Right ventricle myocardium superior (tissue), 1 donor: ENCODE measurements at regions not wholly inside any gene's neighbourhood (a gene's known extent, or its start where the extent isn't known, plus 50 kb on each side); places are given as distances from the start of the nearest gene placed in this dataset.
"Not testable (repeated sequence)": the region's sequence is repeated elsewhere in the genome, so short reads cannot be mapped to it uniquely, and the experiment has no call there.

Experiments used
- ATAC-seq: fragments of 200-7000 bp; cut with Tn5 transposase; one replicate; pipeline ENCODE4 v1.9.1; 2020; ENCODE audit warnings: mild to moderate bottlenecking; ENCODE audit not compliant: poor library complexity
- DNase-seq: peaks from one replicate; pipeline ENCODE4 v3.0.0-alpha.2; 2020
- intact Hi-C: fragments of 100-400 bp; cut with DNase I; formaldehyde crosslinking; loops from one replicate; pipeline ENCODE4 v1.11.2; 2022
- donor health status: DM: no; HTN: yes; CAD: no; lungs with severe emphysema.

- ATAC-seq (peak; percentile 93), DNase-seq (peak; percentile 89)
- intact Hi-C loops: no loop called here
These were observed 96.6 kb upstream of the DMRT1 start for GRCh38 chr9:744790-745484.

DNA sequence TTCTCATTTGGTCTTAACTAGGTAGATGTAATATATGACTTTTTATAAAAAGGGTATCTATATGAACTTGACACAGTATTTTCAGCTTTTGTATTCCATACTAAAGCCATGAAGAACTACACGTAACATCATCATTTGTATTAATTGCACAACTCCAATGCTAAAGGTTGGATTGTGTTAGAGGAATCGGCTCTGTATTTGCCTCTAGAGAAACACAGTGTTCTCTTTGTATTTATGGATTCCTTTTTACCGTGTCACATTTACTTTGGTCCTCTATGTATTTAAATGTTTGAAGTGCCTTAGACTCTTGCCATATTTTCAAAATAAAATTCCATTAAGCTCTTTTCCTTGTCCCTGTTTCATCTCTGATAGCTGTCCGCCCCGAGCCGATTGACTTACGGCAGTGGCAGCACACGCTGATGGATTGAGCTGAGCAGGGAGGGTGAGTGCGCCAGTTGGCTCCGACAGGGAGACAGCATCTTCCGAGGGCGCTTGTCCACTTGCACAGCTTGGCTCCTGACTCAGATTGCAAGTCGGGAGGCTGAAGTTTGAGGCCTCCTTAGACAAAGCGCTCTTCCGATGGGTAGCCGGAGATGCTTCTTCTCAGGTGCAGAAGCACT is 95.6 kb upstream of the DMRT1 start:
- intact Hi-C loops: no loop called here
- no peak for ATAC-seq
- no peak for DNase-seq

DNA sequence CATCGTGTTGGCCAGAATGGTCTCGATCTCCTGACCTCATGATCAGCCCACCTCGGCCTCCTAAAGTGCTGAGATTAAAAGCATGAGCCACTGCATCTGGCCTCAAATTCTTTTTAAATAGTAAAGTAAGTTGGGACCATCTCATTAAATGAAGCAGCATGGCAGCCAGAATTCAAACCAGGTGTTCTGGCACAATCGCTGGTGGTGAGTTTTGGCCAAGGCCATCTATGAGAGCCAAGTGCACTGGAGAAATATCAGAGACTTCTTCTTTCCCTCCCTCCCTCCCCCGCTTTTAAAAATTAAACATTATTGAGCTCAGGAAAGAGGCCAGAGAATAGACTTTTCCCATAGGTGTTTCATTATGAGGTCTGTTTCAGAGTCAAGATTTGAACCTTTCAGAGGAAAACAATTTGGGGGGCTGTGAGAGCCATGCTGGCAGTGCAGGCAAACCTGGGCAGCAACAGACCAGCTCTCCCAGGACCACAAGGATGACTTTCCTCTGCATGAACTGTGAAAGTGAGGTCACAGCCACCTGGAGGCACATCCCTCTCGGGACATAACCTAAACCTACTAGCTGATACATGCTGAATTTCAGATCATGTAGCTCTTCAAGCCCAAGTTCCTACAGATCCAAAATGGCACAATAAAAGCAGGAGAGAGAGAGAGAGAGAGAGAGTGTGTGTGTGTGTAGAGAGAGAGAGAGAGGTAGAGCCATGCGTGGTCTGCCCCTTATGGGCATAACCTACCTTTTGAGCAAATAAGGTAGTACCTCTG is 94.6 kb upstream of the DMRT1 start:
- intact Hi-C loops: no loop called here
- no peak for ATAC-seq
- no peak for DNase-seq

GRCh38 chr9:747567-747966 is 93.9 kb upstream of the DMRT1 start:
- DNase-seq (no peak), ATAC-seq (no peak)
- intact Hi-C loops: no loop called here

DNA sequence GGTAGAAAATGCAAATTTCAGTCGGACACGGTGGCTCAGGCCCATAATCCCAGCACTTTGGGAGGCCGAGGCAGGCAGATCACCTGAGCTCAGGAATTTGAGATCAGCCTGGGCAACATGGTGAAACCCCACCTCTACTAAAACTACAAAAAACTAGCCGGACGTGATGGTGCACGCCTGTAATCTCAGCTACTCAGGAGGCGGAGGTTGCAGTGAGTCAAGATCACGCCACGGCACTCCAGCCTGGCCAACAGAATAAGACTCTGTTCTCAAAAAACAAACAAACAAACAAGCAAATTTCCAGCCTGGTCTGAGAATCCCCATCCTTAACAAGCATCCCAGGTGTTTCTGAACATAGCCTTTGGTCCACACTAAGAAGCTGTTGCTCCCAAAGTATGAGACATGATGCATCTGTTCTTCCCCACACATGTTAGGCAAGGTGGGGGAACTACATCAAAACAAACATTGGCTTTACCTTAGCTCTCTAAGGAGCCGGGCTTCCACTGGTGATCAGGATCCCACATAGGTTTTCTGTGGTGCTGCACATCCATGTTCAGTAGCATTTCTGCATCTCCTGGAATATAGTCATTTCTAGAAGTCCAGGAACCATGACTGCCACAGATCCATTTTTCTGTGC is 92.5 kb upstream of the DMRT1 start:
- no peak for DNase-seq

DNA sequence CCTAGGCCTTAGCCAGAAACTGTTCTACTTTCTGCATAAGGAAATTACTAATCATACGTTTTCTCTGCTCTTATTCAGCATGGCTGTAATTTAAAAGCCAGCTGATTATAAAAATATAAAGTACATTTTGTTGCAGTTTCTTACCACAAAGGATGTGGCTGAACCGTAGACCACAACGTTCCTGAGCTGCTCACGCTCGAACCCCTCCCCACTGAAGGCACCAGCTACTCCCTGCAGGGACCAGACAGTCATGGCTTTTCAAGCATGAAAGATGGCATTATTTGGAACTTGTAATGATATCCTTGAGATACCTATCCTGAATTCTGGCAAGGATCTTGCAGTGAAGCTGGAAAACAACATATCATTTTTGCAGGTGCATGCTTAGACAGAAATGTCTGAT is 91.8 kb upstream of the DMRT1 start:
- intact Hi-C loops: no loop called here
- DNase-seq: no peak
- ATAC-seq: no peak

More for the DNA sequence above, 92.5 kb upstream of the DMRT1 start:
- ATAC-seq: no peak
- intact Hi-C loops: no loop called here

GRCh38 chr9:750249-750967 is 91.1 kb upstream of the DMRT1 start:
- DNase-seq (no peak), ATAC-seq (peak; percentile 25)
- intact Hi-C loops: no loop called here

DNA sequence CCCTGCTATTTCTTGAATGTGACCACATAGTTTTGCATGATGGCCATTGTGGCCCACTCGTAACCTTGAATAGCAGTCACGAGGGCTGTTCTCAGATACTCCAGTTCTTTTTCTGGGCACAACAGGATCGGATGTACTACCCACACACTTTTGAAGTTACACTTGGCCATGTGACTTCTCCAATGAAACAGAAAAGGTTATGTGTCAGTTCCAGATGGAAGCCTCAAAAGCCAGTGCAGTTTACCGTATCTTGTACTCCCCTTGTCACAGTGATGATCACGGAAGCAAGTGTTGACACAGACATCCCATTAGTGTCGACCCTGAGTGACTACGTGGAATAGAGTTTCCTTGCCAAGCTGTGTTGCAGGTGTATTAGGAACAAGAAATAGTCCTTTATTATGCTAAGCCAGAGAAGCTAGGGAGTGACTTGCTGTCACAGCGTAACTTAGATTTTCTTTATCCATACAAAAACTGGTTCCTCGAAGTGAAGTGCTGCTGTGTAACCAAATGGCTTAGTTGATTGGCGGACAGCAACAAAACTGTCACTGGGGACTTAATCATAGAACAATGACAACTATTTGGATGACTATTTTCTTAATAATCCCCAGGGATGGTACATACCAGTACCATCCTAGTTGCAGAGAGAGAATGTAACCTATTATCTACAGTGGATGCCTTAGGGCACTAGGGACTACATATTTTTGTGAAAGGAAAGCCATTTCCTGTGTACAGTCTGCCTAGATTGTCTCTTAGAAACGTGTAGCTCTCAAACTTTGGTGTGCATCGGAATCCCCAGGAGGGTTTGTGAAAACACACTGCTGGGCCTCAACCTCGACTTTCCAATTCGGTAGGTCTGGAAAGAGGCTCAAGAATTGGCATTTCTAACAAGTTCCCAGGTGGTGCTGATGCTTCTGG is 90.1 kb upstream of the DMRT1 start:
- intact Hi-C loops: no loop called here
- DNase-seq: no peak
- peak; percentile 67 for ATAC-seq

DNA sequence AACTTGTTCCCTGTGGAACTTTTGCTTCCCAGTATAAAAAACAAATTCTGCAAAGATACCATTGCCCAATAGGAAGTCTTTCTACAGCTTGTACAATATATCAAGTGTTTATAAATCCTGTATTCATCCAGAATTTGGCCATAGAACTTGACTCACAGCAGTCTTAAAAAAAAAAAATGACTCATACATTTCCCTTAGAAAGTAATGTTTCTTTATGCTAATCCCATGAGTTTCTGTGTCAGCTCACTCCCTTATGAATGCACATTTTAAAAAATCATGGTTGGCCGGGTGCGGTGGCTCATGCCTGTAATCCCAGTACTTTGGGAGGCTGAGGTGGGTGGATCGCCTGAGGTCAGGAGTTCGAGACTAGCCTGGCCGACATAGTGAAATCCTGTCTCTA is 89.3 kb upstream of the DMRT1 start:
- DNase-seq (no peak), ATAC-seq (no peak)
- intact Hi-C loops: no loop called here

DNA sequence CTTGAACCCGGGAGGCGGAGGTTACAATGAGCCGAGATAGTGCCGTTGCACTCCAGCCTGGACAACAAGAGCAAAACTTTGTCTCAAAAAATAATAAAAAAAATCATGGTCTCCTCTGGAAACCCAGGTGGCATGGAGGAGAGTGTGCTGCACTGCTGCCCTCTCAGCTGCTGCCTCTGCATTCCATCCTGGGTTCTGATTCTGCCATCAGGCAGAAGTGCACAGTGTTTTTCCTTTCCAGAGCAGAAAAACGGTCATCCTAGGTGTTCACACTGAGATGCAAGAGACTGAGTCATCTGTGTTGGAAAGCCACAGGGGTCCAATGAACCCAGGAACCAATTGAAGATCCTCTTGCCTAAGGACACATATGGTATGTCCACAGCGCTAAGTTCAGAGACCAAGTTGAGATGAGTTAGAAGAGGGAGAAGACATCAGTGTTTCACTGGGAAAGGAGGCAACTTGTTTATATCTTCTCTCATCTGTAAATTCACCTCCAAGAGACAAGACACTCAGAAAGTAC is 88.8 kb upstream of the DMRT1 start:
- DNase-seq (no peak), ATAC-seq (no peak)
- intact Hi-C loops: no loop called here

DNA sequence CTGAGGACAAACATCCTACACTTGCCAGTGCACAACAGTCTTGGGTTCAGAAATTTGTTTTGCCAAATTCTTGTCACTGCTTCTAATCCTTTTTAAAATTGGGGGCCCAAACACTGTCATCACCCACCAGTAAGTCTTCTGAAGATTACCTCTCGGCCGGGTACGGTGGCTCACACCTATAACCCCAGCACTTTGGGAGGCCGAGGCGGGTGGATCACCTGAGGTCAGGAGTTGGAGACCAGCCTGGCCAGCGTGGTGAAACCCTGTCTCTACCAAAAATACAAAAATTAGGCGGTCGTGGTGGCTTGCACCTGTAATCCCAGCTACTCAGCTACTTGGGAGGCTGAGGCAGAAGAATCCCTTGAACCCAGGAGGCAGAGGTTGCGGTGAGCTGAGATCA is 87.8 kb upstream of the DMRT1 start:
- intact Hi-C loops, ATAC-seq, DNase-seq: not testable (repeated sequence)

DNA sequence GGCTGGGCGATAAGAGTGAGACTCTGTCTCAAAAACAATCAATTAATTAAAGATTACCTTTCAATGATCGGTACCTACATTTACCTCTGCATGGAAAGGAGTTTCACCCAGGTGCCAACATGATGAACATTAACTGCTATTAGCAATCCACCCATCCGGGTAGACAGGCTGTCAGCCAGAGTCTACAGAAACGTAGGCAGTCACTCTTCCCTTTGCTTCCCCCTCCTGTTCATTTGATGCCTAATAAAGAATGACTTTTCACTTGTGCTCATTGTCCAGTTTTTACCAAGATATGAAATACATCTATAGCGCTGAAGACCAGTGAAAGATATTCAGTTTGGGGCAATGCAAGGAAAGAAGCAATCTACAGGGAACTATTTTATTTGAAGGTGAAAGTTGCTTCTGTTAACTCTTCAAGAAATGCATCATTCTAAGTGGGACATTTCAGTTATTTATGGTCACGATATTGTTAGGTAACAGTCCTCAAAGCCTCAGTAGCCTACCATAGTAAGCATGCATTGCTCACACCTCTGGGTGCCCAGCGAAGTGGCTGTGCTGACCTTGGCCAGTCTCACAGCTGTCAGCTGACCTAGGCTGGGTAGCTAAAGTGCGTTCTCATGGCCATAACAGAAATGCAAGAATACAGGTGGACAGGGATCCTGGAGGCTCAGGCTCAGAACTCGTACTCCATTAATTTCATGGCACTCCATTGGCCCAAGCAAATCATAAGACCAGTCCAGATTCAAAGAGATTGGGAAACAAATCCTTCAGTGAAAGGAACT is 87.2 kb upstream of the DMRT1 start:
- intact Hi-C loops: no loop called here
- DNase-seq: no peak
- ATAC-seq: no peak

DNA sequence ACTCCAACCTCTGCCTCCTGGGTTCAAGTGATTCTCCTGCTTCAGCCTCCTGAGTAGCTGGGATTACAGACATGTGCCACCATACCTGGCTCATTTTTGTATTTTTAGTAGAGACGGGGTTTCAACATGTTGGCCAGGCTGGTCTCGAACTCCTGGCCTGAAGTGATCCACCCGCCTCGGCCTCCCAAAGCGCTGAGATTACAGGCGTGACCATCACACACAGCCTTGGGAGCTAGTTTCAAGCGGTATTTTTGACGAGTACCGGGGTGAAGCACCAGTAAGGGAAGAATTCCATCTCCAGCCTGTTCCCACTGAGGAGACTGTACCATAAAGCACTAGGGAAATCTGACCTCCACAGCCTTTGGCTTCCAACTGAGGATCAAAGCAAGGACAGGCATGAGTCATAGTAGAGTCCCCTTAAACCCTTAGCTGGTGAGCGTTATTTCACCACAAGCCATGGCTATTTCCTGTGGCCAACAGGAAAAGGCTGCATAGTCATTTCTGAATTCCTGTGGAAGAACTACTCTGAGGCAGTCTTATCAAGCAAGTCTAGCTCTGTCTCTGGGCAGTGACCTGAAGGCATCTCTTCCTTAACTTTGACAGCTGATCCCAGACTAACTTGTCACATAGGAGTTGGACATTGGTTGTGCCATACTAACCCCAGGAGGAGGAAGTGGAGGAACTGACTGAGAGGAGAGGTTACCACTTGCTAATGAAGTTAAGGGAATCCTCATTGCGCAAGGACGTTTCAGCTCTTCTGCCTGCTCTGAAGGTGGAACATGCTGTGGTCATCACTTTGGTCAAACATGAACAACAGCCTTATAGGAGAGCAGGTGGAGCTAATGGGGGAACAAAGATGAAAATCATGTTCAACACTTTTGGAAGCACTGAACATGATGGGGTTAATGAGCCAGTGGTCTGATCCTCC is 85.8 kb upstream of the DMRT1 start:
- peak; percentile 4 for ATAC-seq
- no peak for DNase-seq
- intact Hi-C loops: loop anchor here (5.0 kb wide), 1 partner anchor 143 kb away; no protein-coding TSS in a partner anchor

- intact Hi-C loops: loop anchor here (5.0 kb wide), 1 partner anchor 145 kb away; no protein-coding TSS in a partner anchor
- DNase-seq (no peak), ATAC-seq (peak; percentile 77)
These were observed 84.1 kb upstream of the DMRT1 start for GRCh38 chr9:757246-757881.

DNA sequence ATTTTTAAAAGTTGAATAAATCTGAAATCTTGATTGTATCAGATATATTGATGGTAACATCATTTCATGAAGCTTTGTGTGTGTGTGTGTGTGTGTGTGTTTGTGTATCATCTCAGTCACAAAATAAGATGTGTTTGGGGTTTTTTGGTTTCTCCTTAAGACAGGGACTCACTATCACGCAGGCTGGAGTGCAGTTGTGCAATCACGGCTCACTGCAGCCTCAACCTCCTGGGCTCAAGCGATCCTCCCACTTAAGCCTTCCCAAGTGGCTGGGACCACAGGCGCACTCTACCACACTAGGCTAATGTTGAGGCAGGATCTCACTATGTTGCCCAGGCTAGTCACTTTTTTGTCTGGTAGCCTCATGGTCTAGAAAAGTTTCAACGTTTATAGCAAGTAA is 83.4 kb upstream of the DMRT1 start:
- ATAC-seq (no peak), DNase-seq (no peak)
- intact Hi-C loops: loop anchor here (5.0 kb wide), 1 partner anchor 146 kb away; no protein-coding TSS in a partner anchor
